ENCODE measurements at regions not wholly inside any gene's neighbourhood (a gene's known extent, or its start where the extent isn't known, plus 50 kb on each side); places are given as distances from the start of the nearest gene placed in this dataset.

- Histone ChIP-seq H3K9ac (ENCODE audit: control insufficient read depth, extremely low read depth, insufficient read depth, low read length) (no peak overlapping the region), H2AFZ (ENCODE audit: control insufficient read depth, low read length) (no peak overlapping the region), H3K27ac (ENCODE audit: control insufficient read depth, insufficient read depth, low read length) (no peak overlapping the region), H3K4me1 (ENCODE audit: control insufficient read depth, extremely low read depth, insufficient read depth, low read length) (no peaks in the 10 kb centered on the region), H3K79me2 (ENCODE audit: control insufficient read depth, insufficient read depth, low read length) (no peaks in the 10 kb centered on the region), H3K36me3 (ENCODE audit: control insufficient read depth in 2 of 2, extremely low read depth in 1 of 2, insufficient read depth in 2 of 2, low read length in 2 of 2) (no peaks in the 10 kb centered on the region), H3K9me1 (ENCODE audit: control insufficient read depth, extremely low read depth, insufficient read depth, low read length) (no peaks in the 10 kb centered on the region), H3K9me3 (ENCODE audit: control insufficient read depth, low read depth, low read length) (no peaks in the 10 kb centered on the region), H4K20me1 (ENCODE audit: control insufficient read depth, extremely low read depth, insufficient read depth, low read length) (no peaks in the 10 kb centered on the region), H3K27me3 (ENCODE audit: control insufficient read depth, extremely low read depth, insufficient read depth, low read length) (no peaks in the 10 kb centered on the region), H3K4me2 (ENCODE audit: control insufficient read depth, extremely low read depth, insufficient read depth, low read depth, low read length) (no peak overlapping the region), H3K4me3 (ENCODE audit: control insufficient read depth in 2 of 3, extremely low read depth in 1 of 3, insufficient read depth in 2 of 3, low read depth in 1 of 3, low read length in 3 of 3) (no peak overlapping the region)
- TF ChIP-seq CTCF (optimal IDR thresholded peaks at IDR 0.05 in 1 of 3, IDR thresholded peaks at IDR 0.05 in 1 of 3, conservative IDR thresholded peaks at IDR 0.05 in 1 of 3; ENCODE audit: extremely low read depth in 1 of 3, insufficient read depth in 2 of 3, low read length in 3 of 3): no peak
- no peak for TF ChIP-seq EZH2 (IDR thresholded peaks at IDR 0.05; ENCODE audit: low read length)
- dilution Hi-C loops (cut with MboI; ENCODE audit: extremely low pct_ligation_motif_present, low sequenced_read_pairs): no loop called here
- DNase-seq (ENCODE audit: low read depth, low spot score): no peak
- no peak for FAIRE-seq
These were observed 268.3 kb upstream of the POGK start for GRCh38 chr1:166570954-166571353.

- Histone ChIP-seq H3K36me3 (ENCODE audit: control insufficient read depth in 2 of 2, extremely low read depth in 1 of 2, insufficient read depth in 2 of 2, low read length in 2 of 2) (no peaks in the 10 kb centered on the region), H3K27ac (ENCODE audit: control insufficient read depth, insufficient read depth, low read length) (no peak overlapping the region), H3K4me2 (ENCODE audit: control insufficient read depth, extremely low read depth, insufficient read depth, low read depth, low read length) (no peak overlapping the region), H3K9me1 (ENCODE audit: control insufficient read depth, extremely low read depth, insufficient read depth, low read length) (no peaks in the 10 kb centered on the region), H2AFZ (ENCODE audit: control insufficient read depth, low read length) (no peak overlapping the region), H4K20me1 (ENCODE audit: control insufficient read depth, extremely low read depth, insufficient read depth, low read length) (no peaks in the 10 kb centered on the region), H3K9ac (ENCODE audit: control insufficient read depth, extremely low read depth, insufficient read depth, low read length) (no peak overlapping the region), H3K79me2 (ENCODE audit: control insufficient read depth, insufficient read depth, low read length) (no peaks in the 10 kb centered on the region), H3K4me1 (ENCODE audit: control insufficient read depth, extremely low read depth, insufficient read depth, low read length) (no peaks in the 10 kb centered on the region), H3K9me3 (ENCODE audit: control insufficient read depth, low read depth, low read length) (no peaks in the 10 kb centered on the region), H3K27me3 (ENCODE audit: control insufficient read depth, extremely low read depth, insufficient read depth, low read length) (no peaks in the 10 kb centered on the region), H3K4me3 (ENCODE audit: control insufficient read depth in 2 of 3, extremely low read depth in 1 of 3, insufficient read depth in 2 of 3, low read depth in 1 of 3, low read length in 3 of 3) (no peak overlapping the region)
- DNase-seq (ENCODE audit: low read depth, low spot score) (no peak), FAIRE-seq (no peak)
- TF ChIP-seq EZH2 (IDR thresholded peaks at IDR 0.05; ENCODE audit: low read length) (no peak), CTCF (optimal IDR thresholded peaks at IDR 0.05 in 1 of 3, IDR thresholded peaks at IDR 0.05 in 1 of 3, conservative IDR thresholded peaks at IDR 0.05 in 1 of 3; ENCODE audit: extremely low read depth in 1 of 3, insufficient read depth in 2 of 3, low read length in 3 of 3) (no peak)
- dilution Hi-C loops (cut with MboI; ENCODE audit: extremely low pct_ligation_motif_present, low sequenced_read_pairs): no loop called here
These were observed 266.1 kb upstream of the POGK start for GRCh38 chr1:166573199-166573598.
